ENCODE measurements at regions not wholly inside any gene's neighbourhood (a gene's known extent, or its start where the extent isn't known, plus 50 kb on each side); places are given as distances from the start of the nearest gene placed in this dataset.

- no peak for DNase-seq
Measured at GRCh38 chr1:54497338-54497737, 50.7 kb upstream of the ACOT11 start.

- no peak for DNase-seq
Measured at GRCh38 chr1:54495954-54496353, 52.1 kb upstream of the ACOT11 start.

GRCh38 chr1:54493608-54494007, 54.4 kb upstream of the ACOT11 start:
- no peak for DNase-seq

GRCh38 chr1:54490361-54491248, 57.4 kb upstream of the ACOT11 start:
- DNase-seq, result peak; percentile 65

- peak; percentile 39 for DNase-seq
Measured at GRCh38 chr1:54489627-54490250, 58.3 kb upstream of the ACOT11 start.

GRCh38 chr1:54488779-54489626, 59.0 kb upstream of the ACOT11 start:
- DNase-seq, result peak; percentile 90

- DNase-seq, result peak; percentile 95
Measured at GRCh38 chr1:54488065-54488750, 59.8 kb upstream of the ACOT11 start.

GRCh38 chr1:54487571-54488050, 60.4 kb upstream of the ACOT11 start:
- no peak for DNase-seq

GRCh38 chr1:54486907-54487306, 61.1 kb upstream of the ACOT11 start:
- DNase-seq, result peak; percentile 49

- no peak for DNase-seq
Measured at GRCh38 chr1:54485416-54485815, 62.6 kb upstream of the ACOT11 start.

GRCh38 chr1:54483875-54484437, 64.1 kb upstream of the ACOT11 start:
- DNase-seq, result no peak

- DNase-seq, result no peak
Measured at GRCh38 chr1:54481201-54481884, 66.7 kb upstream of the ACOT11 start.

- DNase-seq, result peak; percentile 71
Measured at GRCh38 chr1:54480525-54480848, 67.5 kb upstream of the ACOT11 start.

GRCh38 chr1:54479841-54480524, 68.0 kb upstream of the ACOT11 start:
- DNase-seq, result no peak

- DNase-seq, result no peak
Measured at GRCh38 chr1:54479251-54479650, 68.8 kb upstream of the ACOT11 start.

- no peak for DNase-seq
Measured at GRCh38 chr1:54477153-54477561, 70.9 kb upstream of the ACOT11 start.

- DNase-seq, result no peak
Measured at GRCh38 chr1:54476530-54477109, 70.4 kb upstream of the SSBP3 start.

GRCh38 chr1:54475946-54476516, 69.8 kb upstream of the SSBP3 start:
- DNase-seq, result peak; percentile 80

GRCh38 chr1:54475357-54475881, 69.2 kb upstream of the SSBP3 start:
- DNase-seq, result no peak

Data from right kidney (tissue), 1 donor.